Activated CD8-positive, alpha-beta memory T cell treated with anti-CD3 and anti-CD28 coated beads, Interleukin-2, amount 50 U/mL, for 24 hours (primary cell): ENCODE measurements at regions not wholly inside any gene's neighbourhood (a gene's known extent, or its start where the extent isn't known, plus 50 kb on each side); places are given as distances from the start of the nearest gene placed in this dataset.

Experiments
- DNase-seq: peaks from one replicate; pipeline ENCODE4 v3.0.0-alpha.2; 2020; ENCODE audit errors: extremely low read depth

- no peak for DNase-seq
Measured at GRCh38 chr6:40268166-40268565, 319.0 kb downstream of the LRFN2 start.

DNA sequence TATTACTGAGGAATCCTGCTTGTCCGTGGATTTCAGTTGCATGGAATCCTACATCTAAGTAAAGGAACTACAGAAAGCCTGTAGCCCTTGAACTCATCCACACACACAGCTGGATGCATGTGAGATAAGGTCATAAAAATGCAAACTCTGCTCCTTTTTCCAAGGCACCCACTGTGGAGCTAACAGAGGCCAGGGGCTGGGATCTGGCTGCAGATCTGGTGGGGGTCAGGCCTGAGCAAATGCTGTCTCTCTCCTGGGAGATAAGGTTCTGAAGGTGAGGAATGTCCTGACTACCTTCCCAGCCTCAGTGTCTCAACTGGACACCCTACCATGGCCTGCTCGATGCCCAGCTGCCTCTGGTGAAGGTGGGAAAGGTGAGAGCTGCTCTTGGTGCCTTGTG is 321.5 kb downstream of the LRFN2 start:
- no peak for DNase-seq

GRCh38 chr6:40263970-40264369 is 323.2 kb downstream of the LRFN2 start:
- DNase-seq = no peak

DNA sequence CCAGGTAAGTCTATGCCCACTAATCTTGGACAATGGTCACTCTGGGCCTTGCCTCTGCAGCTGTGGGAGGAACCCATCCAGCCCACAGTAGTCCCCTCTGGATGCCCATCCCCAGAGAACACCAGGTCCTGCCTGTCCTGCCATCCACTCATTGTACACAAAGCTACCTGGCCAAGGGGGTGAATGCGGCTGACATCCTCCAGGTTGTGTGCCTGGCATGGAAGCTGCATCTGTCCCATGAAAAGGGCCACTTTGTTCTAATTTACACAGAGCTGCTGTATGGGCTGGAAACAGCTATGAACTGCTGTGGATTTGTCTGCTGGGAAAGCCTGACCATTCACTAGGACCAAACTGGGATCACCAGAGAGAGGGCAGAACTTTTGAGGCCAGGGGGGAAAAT is 324.8 kb downstream of the LRFN2 start:
- no peak for DNase-seq

DNA sequence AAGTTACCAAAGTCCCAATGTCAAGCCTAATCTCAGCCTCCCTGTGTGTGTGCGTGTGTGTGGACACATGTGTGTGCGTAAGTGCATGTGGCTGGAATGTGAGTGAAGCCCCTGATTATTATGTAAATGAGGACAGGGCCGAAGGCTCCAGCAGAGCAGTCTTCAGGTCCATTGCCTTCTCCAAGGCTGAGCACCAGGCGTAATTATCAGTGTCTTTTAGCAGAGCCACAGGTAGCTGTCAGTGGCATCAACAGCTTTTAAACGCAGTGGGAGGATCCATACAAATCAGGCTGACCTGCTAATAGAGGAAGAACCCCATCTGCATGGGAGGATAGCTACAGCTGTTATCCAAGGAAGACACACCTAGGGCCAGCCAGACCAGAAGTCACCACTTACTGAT is 324.3 kb upstream of the MOCS1 start:
- no peak for DNase-seq

- DNase-seq = no peak
Measured at GRCh38 chr6:40256831-40257230, 322.6 kb upstream of the MOCS1 start.

- no peak for DNase-seq
Measured at GRCh38 chr6:40256224-40256623, 322.0 kb upstream of the MOCS1 start.

GRCh38 chr6:40253420-40253819 is 319.2 kb upstream of the MOCS1 start:
- DNase-seq = no peak

DNA sequence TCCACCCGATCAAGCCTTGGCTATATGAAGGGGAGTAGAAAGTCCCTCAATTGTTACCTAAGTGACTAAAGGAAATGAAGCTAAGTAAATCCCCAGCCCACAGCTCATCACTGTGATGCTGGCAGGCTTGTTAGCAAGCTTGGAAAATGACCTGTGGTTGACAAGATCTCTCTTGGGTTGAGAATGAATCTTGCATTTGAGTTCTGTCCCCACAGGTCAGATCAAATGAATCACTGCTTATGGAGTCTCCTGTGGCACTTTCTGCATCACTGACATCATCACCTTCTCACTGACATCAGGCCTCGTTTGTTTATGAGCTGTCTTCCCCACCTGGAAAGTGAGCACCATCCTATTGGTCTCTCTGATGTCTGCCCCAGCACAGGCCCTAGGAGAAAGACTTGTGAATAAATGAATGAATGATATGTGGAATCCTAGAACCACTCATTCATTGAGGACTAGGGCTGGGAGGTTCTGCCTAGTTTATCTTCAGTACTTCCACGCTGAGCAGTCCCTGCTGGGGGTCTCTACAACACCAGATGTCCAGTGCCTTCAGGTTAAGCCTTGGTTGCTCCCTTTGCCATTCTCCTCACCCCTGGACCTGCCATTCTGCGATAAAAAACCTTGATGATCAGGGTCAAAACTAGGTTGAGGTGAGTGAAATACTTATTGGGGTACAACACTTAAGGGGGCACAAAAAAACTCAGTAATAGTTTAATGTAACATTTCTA is 318.4 kb upstream of the MOCS1 start:
- no peak for DNase-seq

DNA sequence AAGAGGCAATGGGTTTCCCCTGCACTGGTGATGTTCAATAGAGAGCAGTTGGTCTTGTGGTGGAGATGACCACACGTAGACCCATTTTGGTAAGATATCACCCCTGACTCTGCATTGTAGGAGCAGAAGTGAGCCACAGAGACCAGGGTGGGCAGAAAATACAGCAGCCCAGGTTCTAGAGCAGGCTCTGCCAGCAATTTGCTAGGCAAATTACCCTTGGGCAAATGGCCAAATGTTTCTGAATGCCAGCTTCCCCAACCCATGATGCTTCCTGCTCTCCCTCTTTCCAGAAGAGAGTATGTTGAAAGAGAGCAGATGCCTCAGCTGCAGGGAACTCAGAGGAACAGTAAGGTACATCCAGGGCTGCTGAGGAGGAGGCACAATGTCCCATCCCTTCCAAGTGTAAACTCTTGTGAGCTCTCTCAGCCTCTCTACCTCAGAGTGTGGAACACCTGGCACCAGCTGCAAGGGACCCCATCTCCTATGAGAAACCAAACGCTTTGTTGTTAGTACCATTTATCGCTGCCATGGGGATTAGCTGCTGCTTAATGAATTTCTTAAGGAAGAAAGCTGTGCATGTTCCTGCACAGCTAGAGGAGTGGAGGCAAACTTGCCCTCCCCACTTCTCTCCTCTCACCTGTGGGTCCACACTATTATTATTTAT is 317.5 kb upstream of the MOCS1 start:
- DNase-seq = no peak

- no peak for DNase-seq
Measured at GRCh38 chr6:40249935-40250334, 315.7 kb upstream of the MOCS1 start.

- no peak for DNase-seq
Measured at GRCh38 chr6:40247516-40248115, 313.4 kb upstream of the MOCS1 start.

DNA sequence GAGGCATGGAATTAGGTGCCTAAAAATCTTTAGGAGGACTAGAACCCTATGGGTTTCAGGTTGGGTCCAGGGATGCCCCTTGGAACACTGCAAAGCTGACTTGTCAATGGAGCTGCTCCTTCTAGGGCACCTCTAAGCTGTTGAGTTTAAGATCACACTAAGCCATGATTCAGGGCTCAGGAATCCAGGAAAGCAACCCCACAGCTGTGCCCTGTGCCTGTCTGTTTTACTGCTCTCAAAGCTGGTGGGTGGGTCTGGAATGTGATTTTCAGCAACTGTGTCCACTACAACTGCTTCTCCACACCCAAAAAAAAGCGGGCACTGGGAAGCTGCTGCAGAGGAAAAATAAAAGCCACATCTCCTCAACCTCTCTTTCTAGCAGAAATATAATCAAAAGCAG is 310.4 kb upstream of the MOCS1 start:
- no peak for DNase-seq

GRCh38 chr6:40232698-40233097 is 298.4 kb upstream of the MOCS1 start:
- DNase-seq = no peak

- no peak for DNase-seq
Measured at GRCh38 chr6:40227735-40228134, 293.5 kb upstream of the MOCS1 start.

- no peak for DNase-seq
Measured at GRCh38 chr6:40222354-40222753, 288.1 kb upstream of the MOCS1 start.

DNA sequence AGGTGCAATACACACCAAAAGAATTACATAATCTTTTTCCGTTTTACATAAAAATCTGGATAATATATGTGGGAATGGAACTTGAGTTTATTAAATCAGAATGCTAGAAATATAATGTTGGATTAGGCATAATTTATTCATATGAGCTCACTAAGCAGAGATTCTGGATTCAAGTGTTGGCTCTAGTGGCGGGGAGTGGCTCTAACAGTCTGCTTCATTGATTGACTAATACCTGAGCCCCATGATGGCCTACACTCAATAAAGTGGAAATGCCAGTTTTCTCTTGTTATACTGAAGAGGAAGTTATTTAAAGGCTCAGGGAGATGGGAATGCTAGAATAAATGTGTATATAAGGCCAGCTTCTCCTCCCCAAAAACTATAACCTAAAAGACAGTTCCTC is 285.5 kb upstream of the MOCS1 start:
- no peak for DNase-seq

GRCh38 chr6:40210628-40211056 is 276.4 kb upstream of the MOCS1 start:
- no peak for DNase-seq

DNA sequence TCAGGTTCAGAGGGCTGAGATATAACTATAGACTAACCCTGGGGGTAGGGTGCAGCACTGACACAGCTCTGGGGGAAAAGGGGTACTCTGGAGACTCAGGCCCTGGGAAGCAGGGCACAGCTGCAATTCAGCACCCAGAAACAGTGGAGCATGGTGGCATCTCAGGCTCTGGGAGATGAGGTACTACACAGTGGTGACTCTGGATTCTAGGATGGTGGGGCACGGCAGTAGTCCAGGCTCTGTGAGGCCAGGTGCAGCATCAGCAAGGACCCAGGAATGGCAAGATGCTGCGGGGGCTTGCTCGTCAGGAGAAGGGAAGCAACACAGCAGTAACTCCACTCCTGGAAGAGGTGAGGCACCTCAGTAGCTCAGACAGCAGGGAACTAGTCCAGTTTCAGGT is 271.5 kb upstream of the MOCS1 start:
- DNase-seq = no peak

DNA sequence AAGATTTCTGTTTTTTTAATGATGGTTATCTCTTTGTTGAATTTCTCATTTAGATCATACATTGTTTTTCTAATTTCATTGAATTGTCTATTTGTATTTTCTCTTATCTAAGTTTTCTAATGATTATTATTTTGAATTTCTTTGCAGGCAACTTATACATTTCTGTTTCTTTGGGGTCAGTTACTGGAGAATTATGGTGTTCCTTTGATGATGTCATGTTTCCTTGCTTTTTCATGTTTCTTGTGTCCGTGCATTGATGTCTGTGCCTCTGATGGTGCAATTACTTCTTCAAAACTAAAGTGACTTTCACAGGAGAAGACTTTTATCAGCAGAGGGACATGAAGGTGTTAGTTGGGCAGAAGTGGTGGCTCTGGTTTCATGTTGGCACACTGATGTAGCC is 270.7 kb upstream of the MOCS1 start:
- no peak for DNase-seq

GRCh38 chr6:40197371-40197770 is 263.1 kb upstream of the MOCS1 start:
- no peak for DNase-seq

GRCh38 chr6:40196135-40196518 is 261.9 kb upstream of the MOCS1 start:
- no peak for DNase-seq

- DNase-seq = no peak
Measured at GRCh38 chr6:40195428-40196134, 261.3 kb upstream of the MOCS1 start.
